ENCODE measurements at regions not wholly inside any gene's neighbourhood (a gene's known extent, or its start where the extent isn't known, plus 50 kb on each side); places are given as distances from the start of the nearest gene placed in this dataset.

DNA sequence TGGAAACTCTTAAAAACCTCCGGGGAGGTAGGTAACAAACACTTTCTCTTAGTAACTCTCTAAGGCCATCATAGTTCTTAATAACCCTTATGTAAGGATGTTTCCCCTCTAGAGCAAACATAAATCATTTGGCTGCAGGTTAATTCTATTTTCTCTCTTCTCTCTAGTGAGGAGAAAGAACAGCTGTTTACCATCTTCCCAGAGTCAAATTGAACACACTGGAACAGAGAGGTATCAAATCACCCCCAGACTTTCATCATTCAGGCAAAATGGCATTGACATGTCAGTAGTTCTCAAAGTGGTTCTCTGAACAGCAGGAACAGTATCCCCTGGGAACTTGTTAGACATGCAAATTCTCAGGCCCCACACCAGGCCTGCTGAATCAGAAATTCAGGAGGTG is 240.7 kb downstream of the MEIS1 start:
- ATAC-seq (no peak), DNase-seq (no peak)
- Mint-ChIP-seq H3K36me3 (no peaks in the 10 kb centered on the region), H3K4me3 (no peak overlapping the region), H3K27ac (no peak overlapping the region), H3K27me3 (peaks cover 0 to 5% (median 3%) of the 10 kb centered on the region in 5 donors), H3K4me1 (peaks cover 0 to 3% (median 0%) of the 10 kb centered on the region in 4 donors), H3K9me3 (peaks cover 0 to 13% (median 3%) of the 10 kb centered on the region in 9 donors)
- POLR2A ChIA-PET: no interaction called here

DNA sequence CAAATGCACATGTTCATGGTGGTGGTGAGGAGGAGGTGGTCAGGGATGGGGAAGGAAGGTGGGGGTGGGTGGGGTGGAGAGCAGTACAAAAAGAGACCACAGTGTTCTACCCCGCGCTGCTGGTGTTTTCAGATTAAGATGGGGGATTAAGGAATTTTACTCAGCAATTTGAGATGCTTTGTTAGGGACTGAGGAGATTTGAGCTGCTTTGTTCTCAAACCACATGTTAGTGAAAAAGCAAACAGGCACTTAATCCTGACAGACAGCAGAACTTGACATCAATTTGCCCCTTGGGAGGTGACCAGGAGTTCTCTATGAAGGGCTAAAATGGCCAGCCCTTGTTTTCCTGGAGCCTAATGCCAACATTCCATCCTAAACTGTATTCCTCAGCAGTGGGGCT is 244.5 kb downstream of the MEIS1 start:
- Mint-ChIP-seq H3K36me3 (no peaks in the 10 kb centered on the region), H3K27ac (no peak overlapping the region), H3K27me3 (peaks cover 0 to 5% (median 2%) of the 10 kb centered on the region in 5 donors), H3K4me3 (no peak overlapping the region), H3K9me3 (peaks cover 0 to 13% (median 3%) of the 10 kb centered on the region in 9 donors), H3K4me1 (peaks cover 0 to 3% (median 0%) of the 10 kb centered on the region in 4 donors)
- POLR2A ChIA-PET: no interaction called here
- ATAC-seq (no peak), DNase-seq (no peak)

DNA sequence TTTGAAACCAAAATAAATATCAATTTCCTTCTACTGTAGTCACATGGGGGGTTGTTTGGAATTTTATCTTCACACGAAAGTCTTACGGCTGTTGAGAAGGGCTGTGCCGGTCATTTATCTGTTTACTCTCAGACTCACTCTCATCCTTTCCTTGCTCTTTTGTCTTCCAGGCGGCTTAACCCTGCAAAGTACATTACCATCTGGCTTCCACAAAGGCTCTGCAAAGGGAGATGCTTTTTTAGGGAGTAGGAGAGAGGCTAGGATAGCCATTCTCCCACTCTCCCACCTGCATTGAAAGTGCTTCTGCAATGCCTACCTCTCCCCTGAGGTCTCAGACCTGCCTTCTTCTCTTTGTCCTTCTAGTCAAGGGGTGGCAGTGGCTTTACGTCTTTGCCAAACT is 247.6 kb downstream of the MEIS1 start:
- no peak for DNase-seq
- no peaks in the 10 kb centered on the region for H3K4me1 Mint-ChIP-seq
- ATAC-seq: no peak
- H3K27ac Mint-ChIP-seq: no peak overlapping the region
- no peaks in the 10 kb centered on the region for H3K36me3 Mint-ChIP-seq
- H3K4me3 Mint-ChIP-seq: no peak overlapping the region
- peaks cover 0 to 2% (median 1%) of the 10 kb centered on the region in 5 donors for H3K27me3 Mint-ChIP-seq
- peaks cover 0 to 11% (median 2%) of the 10 kb centered on the region in 9 donors for H3K9me3 Mint-ChIP-seq
- POLR2A ChIA-PET: no interaction called here

DNA sequence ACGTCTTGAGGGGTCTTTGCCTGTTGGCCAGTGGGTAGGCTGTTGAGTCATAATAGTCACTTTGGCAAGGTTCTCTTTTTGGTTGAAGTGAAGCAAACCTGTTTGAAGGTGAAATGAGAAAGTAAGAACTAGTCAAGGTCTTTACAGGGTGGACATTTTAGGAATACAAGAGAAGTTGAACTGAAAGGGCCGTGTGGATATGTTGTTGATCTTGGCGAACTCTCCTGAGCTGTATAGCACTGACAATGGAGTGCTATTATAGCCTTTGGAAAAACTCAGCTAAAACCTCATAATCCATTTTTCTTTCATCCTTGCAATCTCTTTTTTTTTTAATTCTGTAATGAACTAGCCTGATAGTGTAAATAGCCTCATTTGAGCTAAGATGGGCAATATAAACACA is 248.1 kb downstream of the MEIS1 start:
- peaks cover 0 to 2% (median 0%) of the 10 kb centered on the region in 5 donors for H3K27me3 Mint-ChIP-seq
- H3K4me3 Mint-ChIP-seq: no peak overlapping the region
- H3K27ac Mint-ChIP-seq: no peak overlapping the region
- no peak for DNase-seq
- POLR2A ChIA-PET: no interaction called here
- peaks cover 0 to 6% (median 2%) of the 10 kb centered on the region in 9 donors for H3K9me3 Mint-ChIP-seq
- H3K36me3 Mint-ChIP-seq: no peaks in the 10 kb centered on the region
- no peak for ATAC-seq
- no peaks in the 10 kb centered on the region for H3K4me1 Mint-ChIP-seq

DNA sequence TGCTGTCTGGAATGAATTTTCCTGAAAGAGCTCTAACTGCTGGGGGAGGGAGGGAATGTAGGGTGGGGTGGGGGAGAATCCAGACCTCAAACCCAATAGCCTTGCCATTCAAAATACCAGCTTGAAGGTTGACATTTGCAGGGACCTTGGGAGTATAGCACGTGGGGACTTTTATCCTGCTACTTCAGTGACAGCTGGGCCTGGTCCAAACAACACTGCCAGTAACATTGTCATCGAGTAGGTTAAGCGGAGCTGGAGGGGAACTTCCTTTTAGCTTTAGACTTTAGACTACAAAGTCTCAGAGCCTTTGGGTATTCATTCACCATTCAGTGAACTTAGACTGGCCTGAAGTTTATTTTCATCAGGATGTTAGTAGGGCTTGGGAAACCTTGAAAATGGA is 248.7 kb downstream of the MEIS1 start:
- Mint-ChIP-seq H3K4me3 (no peak overlapping the region), H3K27me3 (peaks cover 0 to 2% (median 0%) of the 10 kb centered on the region in 5 donors), H3K9me3 (peaks cover 0 to 5% (median 2%) of the 10 kb centered on the region in 9 donors), H3K4me1 (no peaks in the 10 kb centered on the region), H3K36me3 (no peaks in the 10 kb centered on the region), H3K27ac (no peak overlapping the region)
- DNase-seq: no peak
- no peak for ATAC-seq
- POLR2A ChIA-PET: no interaction called here

DNA sequence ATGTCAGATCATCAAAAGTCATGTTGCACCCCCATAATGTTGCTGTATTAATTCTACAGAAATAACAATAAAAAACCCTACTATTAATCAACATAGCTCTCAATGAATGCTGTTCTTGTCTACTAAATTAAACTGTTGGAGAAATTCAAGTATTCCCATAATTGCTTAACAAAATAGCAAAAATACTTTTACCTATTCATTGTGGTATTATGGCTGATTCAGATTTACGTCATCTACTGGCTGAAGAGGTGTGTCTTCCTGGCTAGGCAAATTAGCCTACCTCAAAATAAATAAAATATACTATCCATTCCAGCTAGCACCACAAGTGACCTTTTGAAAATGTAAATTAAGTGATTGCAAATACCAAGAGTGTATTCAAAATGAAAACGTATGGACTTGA is 249.4 kb downstream of the MEIS1 start:
- Mint-ChIP-seq H3K36me3 (no peaks in the 10 kb centered on the region), H3K4me3 (no peak overlapping the region), H3K27me3 (peaks cover 0 to 2% (median 0%) of the 10 kb centered on the region in 5 donors), H3K9me3 (peaks cover 0 to 4% (median 0%) of the 10 kb centered on the region in 9 donors), H3K27ac (no peak overlapping the region), H3K4me1 (no peaks in the 10 kb centered on the region)
- no peak for DNase-seq
- POLR2A ChIA-PET: no interaction called here
- no peak for ATAC-seq

DNA sequence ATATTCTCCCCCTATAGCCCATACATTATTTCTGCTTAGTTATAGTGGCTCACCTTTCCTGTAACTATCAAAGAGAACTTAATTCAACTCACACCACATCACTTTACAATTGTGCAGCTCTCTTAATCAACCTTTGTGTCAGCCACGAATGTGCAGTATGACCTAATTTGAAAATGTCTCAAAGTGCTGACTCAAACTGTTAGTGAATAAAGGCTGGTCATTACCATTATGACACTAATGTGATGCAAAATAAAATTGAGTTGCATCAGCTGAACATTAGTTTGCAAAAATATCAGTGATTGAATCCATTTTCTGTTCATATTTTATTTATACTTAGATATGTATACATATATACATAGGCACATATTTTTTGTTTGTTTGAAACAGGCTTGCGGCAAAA is 251.8 kb downstream of the MEIS1 start:
- H3K36me3 Mint-ChIP-seq: no peaks in the 10 kb centered on the region
- ATAC-seq (no peak), DNase-seq (no peak)
- no peak overlapping the region for H3K4me3 Mint-ChIP-seq
- no peaks in the 10 kb centered on the region for H3K4me1 Mint-ChIP-seq
- H3K27ac Mint-ChIP-seq: no peak overlapping the region
- H3K9me3 Mint-ChIP-seq: peaks cover 0 to 4% (median 0%) of the 10 kb centered on the region in 9 donors
- peaks cover 0 to 2% (median 0%) of the 10 kb centered on the region in 5 donors for H3K27me3 Mint-ChIP-seq
- POLR2A ChIA-PET: no interaction called here

DNA sequence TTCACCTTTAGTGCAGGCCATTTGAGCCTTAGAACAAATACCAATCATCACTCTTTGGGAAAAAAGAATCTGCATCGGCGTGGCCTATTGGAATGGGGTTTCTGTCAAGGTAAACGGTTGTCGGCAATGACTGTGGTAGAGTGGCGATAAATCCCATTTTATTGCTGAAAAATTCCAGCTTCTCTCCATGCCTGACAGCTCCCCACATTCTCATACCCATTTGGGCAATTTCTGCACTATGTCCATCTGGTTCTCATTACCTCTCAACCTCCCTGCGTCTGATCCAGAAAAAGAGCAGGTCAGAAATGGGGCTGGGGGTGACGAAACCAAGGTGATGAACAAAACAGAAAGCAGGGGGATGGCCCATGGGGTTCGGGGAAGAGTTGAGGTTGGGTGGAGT is 254.0 kb downstream of the MEIS1 start:
- Mint-ChIP-seq H3K9me3 (peaks cover 0 to 3% (median 0%) of the 10 kb centered on the region in 9 donors), H3K36me3 (no peaks in the 10 kb centered on the region), H3K4me1 (no peaks in the 10 kb centered on the region), H3K4me3 (no peak overlapping the region), H3K27ac (no peak overlapping the region), H3K27me3 (no peaks in the 10 kb centered on the region)
- POLR2A ChIA-PET: no interaction called here
- ATAC-seq (no peak), DNase-seq (no peak)

DNA sequence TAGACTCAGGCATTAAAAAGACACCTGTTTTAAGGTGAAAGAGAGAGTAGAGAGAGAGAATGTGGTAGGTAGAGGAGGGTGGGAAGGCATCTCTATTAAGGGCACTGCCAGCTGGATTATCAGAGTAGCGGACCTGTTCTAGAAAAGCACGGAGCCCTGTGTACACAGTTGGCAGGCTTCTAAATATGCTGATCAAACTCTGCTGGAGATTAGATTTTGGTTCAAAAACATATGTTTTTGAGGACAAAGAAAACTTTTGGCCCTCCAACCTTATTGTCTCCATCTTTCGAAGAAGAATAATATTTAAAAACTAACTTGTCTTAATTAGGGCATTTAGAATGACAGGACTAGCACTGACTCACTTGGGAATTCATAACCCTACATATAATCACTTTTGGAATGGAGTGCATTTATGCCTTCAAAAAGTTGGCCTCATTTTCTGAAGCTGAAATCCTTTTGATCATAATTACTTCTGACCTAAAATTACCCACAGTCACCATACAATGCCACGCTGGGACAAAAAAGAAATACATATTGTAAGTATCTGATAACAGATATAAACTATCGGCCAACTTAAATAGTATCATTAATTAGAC is 254.6 kb downstream of the MEIS1 start:
- no peaks in the 10 kb centered on the region for H3K36me3 Mint-ChIP-seq
- no peak for DNase-seq
- no peak for ATAC-seq
- no peaks in the 10 kb centered on the region for H3K27me3 Mint-ChIP-seq
- H3K4me3 Mint-ChIP-seq: no peak overlapping the region
- no peak overlapping the region for H3K27ac Mint-ChIP-seq
- peaks cover 0 to 3% (median 0%) of the 10 kb centered on the region in 9 donors for H3K9me3 Mint-ChIP-seq
- no peaks in the 10 kb centered on the region for H3K4me1 Mint-ChIP-seq
- POLR2A ChIA-PET: no interaction called here

DNA sequence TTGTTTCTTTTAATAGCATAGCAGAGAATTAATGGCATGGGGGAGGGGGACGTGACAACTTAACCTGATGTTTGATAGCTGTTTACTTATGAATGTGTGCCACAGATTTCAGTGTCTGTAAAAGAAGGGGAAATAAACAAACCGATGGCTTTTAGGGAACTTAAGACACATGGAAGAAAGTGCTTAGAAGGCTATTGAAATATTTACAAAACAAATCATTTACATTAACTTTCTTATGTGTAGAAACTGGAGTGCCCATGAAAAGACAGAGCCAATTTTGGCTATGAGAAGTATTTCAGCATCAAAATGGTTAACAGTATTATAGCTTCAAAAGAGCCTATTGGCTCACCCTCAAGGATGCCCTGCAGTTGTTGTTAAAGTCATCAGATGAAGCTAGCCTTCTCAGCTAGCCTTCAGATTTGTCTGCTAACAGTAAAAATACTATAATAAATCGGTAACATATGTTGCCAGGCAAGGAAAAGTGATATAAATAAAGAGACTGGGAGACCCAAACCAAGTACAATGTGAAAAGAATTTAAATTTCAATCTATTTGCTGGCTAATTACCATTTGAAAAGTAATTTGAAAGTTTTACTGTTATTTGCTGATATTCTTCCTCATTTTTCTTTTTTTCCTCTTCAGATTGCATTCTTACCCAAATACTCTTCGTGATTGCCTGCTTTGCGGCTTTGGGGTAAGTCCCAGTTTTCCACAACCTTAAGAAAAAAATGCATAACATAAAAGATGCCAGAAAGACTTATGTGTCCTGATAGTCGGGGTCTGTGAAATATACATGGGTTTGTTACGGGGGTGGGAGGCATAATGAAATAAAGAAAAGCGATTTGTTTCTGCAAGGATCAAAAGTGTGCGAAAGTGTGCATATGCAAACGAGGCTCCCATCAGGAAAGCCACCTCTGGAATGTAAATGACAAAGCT is 256.4 kb downstream of the MEIS1 start:
- Mint-ChIP-seq H3K27ac (no peak overlapping the region), H3K27me3 (no peaks in the 10 kb centered on the region), H3K4me1 (no peaks in the 10 kb centered on the region), H3K9me3 (no peaks in the 10 kb centered on the region), H3K36me3 (no peaks in the 10 kb centered on the region), H3K4me3 (no peak overlapping the region)
- POLR2A ChIA-PET: no interaction called here
- DNase-seq (no peak), ATAC-seq (no peak)

DNA sequence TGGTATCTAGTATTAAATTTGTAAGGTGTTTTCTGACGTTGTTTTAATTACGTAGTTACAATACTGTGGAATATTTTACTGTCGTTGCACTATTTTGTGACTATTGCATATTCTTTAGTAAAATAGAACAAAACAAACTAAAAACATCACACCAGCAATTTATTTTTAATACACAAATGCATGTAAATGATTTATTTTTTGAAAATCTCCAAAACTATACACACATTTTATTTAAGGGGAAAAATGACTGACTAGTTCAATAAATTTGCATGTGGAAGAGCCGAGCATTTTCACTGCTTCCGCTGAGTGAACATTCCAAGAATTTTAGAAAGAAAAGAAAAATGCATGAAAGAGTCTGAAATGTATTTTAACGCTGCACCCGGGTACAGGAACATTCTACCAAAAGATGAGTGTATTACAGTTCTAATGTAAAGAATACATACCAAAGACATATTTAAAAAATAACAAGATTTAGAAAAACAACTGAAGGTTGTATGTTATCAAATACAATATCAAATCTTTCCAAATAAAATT is 257.7 kb downstream of the MEIS1 start:
- POLR2A ChIA-PET: no interaction called here
- H3K36me3 Mint-ChIP-seq: no peaks in the 10 kb centered on the region
- DNase-seq (no peak), ATAC-seq (no peak)
- no peak overlapping the region for H3K27ac Mint-ChIP-seq
- H3K4me3 Mint-ChIP-seq: no peak overlapping the region
- H3K27me3 Mint-ChIP-seq: no peaks in the 10 kb centered on the region
- H3K4me1 Mint-ChIP-seq: no peaks in the 10 kb centered on the region
- H3K9me3 Mint-ChIP-seq: no peaks in the 10 kb centered on the region

DNA sequence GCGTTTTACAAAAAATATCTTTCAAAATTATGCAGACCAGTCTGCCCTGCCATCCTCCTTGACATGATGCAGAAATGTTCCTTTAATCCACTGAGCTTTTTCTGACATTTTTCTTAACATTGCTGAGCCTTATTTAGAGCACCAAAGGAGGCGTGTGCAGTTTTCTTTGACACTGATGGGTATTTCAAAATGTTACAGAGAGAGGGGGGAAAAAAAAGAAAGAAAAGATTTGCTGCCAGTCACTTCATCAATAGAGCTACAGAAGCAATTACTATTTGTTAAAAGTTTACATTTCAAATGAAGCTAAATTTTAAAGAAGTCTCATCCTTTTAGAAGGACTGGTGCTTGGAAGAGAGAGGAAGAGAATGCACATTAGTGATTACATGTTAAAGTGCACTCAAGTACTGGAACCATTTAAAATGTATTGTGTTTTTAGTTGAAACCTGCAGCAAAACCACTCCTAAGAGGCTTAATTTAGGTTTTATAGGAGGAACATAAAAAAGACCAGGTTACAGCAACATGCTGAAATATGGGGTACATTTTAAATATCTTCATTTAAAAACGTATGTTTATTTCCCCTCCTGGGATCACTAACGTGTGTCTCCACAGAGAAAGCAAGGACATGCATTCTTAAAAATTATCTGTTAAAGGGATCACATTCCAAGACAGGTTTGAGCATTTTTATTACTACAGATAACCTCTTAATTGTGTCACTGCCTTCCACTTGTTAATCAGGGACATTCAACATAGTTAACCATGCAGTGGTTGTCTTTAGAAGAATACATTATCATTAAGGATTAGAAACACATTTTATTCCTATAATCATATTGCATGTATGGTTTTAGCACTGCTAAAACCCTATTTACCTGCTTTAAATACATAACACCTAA is 258.4 kb downstream of the MEIS1 start:
- POLR2A ChIA-PET: no interaction called here

More for the DNA sequence above, 258.4 kb downstream of the MEIS1 start:
- Mint-ChIP-seq H3K9me3 (no peaks in the 10 kb centered on the region), H3K4me1 (no peaks in the 10 kb centered on the region), H3K27me3 (no peaks in the 10 kb centered on the region), H3K4me3 (no peak overlapping the region), H3K36me3 (no peaks in the 10 kb centered on the region), H3K27ac (no peak overlapping the region)
- no peak for ATAC-seq
- no peak for DNase-seq

Data from naive thymus-derived CD8-positive, alpha-beta T cell (primary cell).